Duodenal mucosa (tissue), 2 donors: ENCODE measurements at regions not wholly inside any gene's neighbourhood (a gene's known extent, or its start where the extent isn't known, plus 50 kb on each side); places are given as distances from the start of the nearest gene placed in this dataset.
"Not testable (repeated sequence)": the region's sequence is repeated elsewhere in the genome, so short reads cannot be mapped to it uniquely, and the experiment has no call there.

Experiments used
- H3K27ac ChIP-seq: one replicate; pipeline ENCODE4 v1.7.0; 2013; ENCODE audit warnings: low read depth, low read length
- H3K27me3 ChIP-seq, 2 donors: one replicate each; pipeline ENCODE4 v1.7.0; 2013; ENCODE audit warnings: low read length in 2 of 2, control low read depth in 1 of 2; ENCODE audit not compliant: insufficient read depth in 2 of 2, control insufficient read depth in 1 of 2
- H3K36me3 ChIP-seq, 2 donors: one replicate each; pipeline ENCODE4 v1.7.0; 2013; ENCODE audit warnings: low read length in 2 of 2, control low read depth in 1 of 2; ENCODE audit not compliant: insufficient read depth in 2 of 2, control insufficient read depth in 1 of 2
- H3K4me1 ChIP-seq, 2 donors: one replicate each; pipeline ENCODE4 v1.7.0; 2013; ENCODE audit warnings: low read length in 2 of 2, control low read depth in 1 of 2; ENCODE audit not compliant: insufficient read depth in 2 of 2, control insufficient read depth in 1 of 2
- H3K4me3 ChIP-seq, 2 donors: one replicate each; pipeline ENCODE4 v1.7.0; 2013; ENCODE audit warnings: low read length in 2 of 2, low read depth in 1 of 2
- H3K9ac ChIP-seq, 2 donors: one replicate each; pipeline ENCODE4 v1.7.0; 2013; ENCODE audit warnings: low read length in 2 of 2, low read depth in 1 of 2
- H3K9me3 ChIP-seq, 2 donors: one replicate each; pipeline ENCODE4 v1.7.0; 2013; ENCODE audit warnings: low read length in 2 of 2, control low read depth in 1 of 2; ENCODE audit not compliant: control insufficient read depth in 1 of 2

DNA sequence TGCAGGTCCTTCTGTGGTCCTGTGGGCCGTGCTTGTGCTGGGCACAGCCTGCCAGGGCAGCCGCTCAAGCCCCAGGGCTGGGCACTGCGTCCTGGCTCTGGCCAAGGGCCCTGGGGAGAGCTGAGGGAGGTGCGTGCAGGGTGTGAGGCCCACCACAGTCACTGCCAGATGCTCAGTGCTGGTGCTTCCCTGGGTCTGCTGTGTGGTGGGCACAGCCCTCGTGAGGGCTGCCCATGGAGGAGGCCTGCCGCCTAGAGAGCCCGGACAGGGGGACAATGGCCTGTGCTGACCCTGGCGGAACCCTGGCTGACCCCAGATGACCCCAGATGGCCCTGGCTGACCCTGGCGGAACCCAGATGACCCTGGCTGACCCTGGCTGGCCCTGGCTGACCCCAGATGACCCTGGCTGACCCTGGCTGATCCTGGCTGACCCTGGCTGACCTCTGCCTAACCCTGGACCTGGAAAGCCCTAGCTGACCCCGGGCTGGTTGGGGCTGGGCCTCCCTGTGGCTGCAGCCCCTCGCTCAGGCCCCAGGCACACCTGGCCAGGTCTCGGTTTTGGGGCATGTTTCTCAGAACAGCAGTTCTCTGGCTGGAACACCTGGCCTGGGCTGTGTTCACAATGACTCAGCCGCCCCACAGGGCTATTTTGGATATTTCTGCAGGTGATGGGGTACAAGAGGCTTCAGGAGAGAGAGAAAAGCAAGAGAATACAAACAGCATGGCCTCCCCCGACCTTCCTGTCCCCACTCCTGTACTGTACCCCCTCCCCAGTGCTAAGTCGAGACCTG, 55.4 kb downstream of the TMEM121 start:
- Histone ChIP-seq H3K9me3 (peaks cover 0 to 4% of the 10 kb centered on the region in 2 donors), H3K4me1 (no peaks in the 10 kb centered on the region), H3K4me3 (no peak overlapping the region), H3K27ac (no peak overlapping the region), H3K27me3 (no peaks in the 10 kb centered on the region), H3K9ac (no peak overlapping the region), H3K36me3 (no peaks in the 10 kb centered on the region)

DNA sequence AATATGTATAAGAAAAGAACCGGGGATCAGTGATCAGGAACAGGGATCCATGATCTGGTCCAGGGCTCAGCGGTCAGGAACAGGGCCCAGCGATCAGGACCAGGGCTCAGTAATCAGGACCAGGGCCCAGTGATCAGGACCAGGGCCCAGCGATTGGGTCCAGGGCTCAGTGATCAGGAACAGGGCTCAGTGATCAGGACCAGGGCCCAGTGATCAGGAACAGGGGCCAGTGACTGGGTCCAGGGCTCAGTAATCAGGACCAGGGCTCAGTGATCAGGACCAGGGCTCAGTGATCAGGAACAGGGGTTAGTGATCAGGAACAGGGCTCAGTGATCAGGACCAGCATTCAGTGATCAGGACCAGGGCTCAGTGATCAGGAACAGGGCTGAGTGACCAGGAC, 56.3 kb downstream of the TMEM121 start:
- Histone ChIP-seq H3K27ac (peak overlapping the region; percentile 1), H3K36me3 (no peaks in the 10 kb centered on the region), H3K4me1 (no peaks in the 10 kb centered on the region), H3K9ac (no peak overlapping the region), H3K4me3 (no peak overlapping the region), H3K27me3 (no peaks in the 10 kb centered on the region), H3K9me3 (peaks cover 0 to 4% of the 10 kb centered on the region in 2 donors)

DNA sequence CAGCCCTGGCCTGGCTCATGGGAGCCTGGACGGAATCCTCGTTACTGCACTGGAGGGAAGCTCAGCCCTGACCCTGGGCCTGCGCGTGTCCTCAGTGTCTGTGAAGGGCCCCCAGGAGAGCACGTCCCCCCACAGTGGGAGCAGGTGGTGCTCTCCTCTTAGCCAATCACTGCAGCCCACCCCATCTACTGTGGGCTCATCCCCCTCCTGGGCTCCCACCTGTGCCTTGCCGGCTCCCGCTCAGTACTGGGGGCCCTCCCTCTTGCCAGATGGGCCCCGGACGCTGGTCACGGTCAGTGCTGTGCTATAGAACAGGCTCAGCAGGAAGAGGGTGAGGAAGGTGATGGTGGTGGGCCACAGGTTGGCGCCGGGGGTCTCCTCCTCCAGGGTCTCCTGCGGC, 57.5 kb downstream of the TMEM121 start:
- not testable (repeated sequence) for H3K4me1 ChIP-seq, H3K9ac ChIP-seq, H3K36me3 ChIP-seq, H3K9me3 ChIP-seq, H3K27me3 ChIP-seq, H3K4me3 ChIP-seq, H3K27ac ChIP-seq

DNA sequence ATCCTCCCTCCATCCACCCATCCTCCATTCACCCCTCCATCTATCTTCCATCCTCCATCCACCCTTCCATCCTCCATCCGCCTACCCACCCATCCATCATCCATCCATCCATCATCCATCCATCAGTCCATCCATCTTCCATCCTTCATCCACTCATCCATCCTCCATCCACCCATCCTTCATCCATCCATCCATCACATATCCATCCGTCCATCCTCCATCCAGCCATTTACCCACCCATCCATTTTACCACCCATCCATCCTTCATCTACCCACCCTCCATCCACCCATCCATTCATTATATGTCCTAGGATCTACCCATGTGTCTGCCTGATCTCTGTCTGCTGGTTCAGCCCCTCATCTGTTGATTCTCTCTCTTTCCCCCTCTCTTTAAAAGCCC, 58.9 kb downstream of the TMEM121 start:
- H3K4me1 ChIP-seq, H3K9ac ChIP-seq, H3K4me3 ChIP-seq, H3K9me3 ChIP-seq, H3K36me3 ChIP-seq, H3K27me3 ChIP-seq, H3K27ac ChIP-seq: not testable (repeated sequence)

DNA sequence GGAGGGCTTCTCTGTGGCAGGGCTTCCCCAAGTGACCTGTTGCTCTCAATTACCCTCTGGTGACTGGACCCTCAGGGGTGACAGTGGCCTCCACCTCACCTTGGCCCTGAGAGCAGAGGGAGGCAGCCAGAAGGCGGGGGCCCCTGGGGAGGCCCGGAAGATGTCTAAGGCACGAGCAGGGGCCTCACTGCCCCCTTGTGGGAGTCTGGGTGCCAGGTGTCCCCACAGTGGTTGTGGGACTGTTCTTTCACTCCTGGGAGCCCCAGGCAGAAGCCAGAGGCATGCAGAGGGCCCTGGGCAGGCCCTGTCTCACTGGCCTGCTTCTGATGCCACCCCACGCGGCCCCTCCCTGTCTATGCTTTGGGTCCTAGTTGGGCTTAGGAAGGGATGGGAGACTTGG, 59.3 kb downstream of the TMEM121 start:
- H3K36me3 ChIP-seq, H3K4me3 ChIP-seq, H3K27ac ChIP-seq, H3K4me1 ChIP-seq, H3K9me3 ChIP-seq, H3K9ac ChIP-seq, H3K27me3 ChIP-seq: not testable (repeated sequence)

DNA sequence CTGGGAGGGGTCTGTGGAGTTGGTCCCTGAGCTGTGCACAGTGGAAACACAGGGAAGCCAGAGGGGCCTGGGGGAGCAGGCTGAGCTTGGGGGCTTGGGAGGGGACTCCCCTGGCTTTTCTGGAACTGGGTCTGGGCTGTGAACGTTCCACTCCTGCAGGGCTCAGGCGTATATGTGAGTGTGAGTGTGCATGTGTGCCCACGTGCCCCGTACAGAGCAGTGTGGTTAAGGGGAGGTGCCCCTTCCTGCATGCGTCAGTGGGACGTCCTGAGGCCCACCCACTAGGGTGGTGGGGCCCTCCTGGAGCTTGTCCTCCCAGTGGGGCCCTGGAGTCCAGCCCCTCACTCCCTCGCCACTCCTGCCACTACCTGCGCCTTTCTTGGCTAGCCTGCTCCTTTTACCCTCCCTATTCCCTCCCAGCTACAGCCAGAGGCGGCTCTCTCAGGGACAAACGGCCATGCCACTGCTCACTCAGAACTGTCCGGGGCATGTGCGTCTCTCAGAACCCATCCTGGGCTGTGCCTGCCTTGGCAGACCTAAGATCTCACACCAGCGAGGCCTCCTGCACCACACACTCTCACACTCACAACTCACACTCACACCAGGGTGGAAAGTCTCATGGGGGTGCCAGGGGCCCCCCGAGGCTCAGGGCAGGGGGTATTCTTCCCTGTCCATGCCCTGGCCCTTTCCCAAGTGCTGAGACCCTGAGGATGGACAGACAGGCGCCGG, 59.9 kb downstream of the TMEM121 start:
- not testable (repeated sequence) for H3K9ac ChIP-seq, H3K4me1 ChIP-seq, H3K9me3 ChIP-seq, H3K27ac ChIP-seq, H3K27me3 ChIP-seq, H3K36me3 ChIP-seq, H3K4me3 ChIP-seq

DNA sequence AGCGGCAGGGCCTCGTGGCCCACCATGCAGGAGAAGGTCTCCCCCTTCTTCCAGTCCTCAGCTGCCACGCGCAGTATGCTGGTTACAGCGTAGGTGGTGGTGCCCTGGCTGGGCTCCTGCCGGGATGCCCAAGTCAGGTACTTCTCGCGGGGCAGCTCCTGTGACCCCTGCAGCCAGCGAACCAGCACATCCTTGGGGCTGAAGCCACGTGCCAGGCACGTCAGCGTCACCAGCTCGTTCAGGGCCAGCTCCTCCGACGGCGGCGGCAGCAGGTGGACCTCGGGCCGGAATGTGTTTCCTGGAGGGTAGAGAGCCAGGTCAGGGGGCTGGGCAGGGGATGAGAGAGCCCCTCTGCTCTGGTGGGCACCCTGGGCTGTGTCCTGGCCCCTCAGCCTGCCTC, 60.7 kb downstream of the TMEM121 start:
- H3K27ac ChIP-seq, H3K27me3 ChIP-seq, H3K9ac ChIP-seq, H3K4me3 ChIP-seq, H3K36me3 ChIP-seq, H3K9me3 ChIP-seq, H3K4me1 ChIP-seq: not testable (repeated sequence)

DNA sequence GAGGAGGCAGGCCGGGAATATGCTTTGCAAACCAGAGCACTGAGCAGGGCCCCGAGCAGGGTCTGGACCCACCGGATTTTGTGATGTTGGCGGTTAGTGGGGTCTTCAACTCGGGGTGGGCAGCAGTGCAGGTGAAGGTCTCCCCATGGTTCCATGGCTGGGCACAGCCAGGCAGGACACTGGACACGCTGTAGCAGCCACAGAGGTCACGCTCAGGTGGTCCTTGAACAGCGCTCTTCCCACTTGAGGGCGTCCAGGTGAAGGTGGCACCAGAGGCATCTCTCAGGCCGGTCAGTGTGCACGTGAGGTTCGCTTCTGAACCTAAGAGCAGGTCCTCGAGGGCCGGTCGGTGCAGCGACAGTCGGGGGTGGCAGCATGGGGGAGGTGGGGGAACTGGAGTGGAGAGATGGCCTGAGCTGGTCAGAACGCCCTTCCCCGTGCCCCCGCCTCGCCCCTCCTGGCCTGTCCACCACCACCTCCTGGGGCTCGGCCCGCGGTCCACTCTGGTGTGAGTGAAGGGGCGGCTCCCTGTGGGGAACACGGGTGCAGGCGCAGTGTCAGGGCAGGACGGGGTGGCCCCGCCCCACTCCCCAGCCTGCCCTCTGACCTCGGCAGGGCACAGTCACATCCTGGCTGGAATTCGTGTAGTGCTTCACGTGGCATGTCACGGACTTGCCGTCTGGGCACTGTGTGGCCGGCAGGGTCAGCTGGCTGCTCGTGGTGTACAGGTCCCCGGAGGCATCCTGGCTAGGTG, 61.3 kb downstream of the TMEM121 start:
- H3K36me3 ChIP-seq, H3K27me3 ChIP-seq, H3K9me3 ChIP-seq, H3K4me3 ChIP-seq, H3K4me1 ChIP-seq, H3K9ac ChIP-seq, H3K27ac ChIP-seq: not testable (repeated sequence)

DNA sequence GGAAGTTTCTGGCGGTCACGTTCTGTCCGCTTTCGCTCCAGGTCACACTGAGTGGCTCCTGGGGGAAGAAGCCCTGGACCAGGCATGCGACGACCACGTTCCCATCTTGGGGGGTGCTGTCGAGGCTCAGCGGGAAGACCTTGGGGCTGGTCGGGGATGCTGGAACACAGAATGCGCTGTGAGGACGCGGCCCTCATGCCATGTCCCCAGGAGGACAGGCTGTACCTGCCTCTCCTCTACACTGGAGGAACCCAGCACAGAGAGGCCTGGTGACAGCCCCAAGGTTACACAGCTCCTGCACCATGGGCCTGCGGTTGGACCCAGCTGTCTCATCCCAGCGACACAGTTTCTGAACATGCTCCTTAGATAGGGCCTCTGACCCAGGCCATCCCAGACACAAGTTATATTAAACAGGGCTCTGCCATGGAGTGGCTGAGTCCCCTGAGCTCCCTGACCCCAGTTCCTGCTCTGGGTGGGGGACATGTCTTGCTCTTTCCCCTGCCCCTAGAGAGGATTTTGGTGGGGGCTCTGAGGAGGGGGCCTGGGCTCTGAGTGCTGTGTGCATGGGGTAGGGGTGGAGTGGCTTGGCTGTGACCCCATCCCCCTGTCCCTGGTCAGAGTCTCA, 62.0 kb downstream of the TMEM121 start:
- H3K27ac ChIP-seq, result no peak overlapping the region
- H3K4me1 ChIP-seq, result no peaks in the 10 kb centered on the region
- H3K4me3 ChIP-seq, result no peak overlapping the region
- H3K27me3 ChIP-seq, result no peaks in the 10 kb centered on the region
- H3K9ac ChIP-seq, result no peak overlapping the region
- H3K9me3 ChIP-seq, result no peaks in the 10 kb centered on the region
- H3K36me3 ChIP-seq, result no peaks in the 10 kb centered on the region
